WI38 (cell line): ENCODE measurements at regions not wholly inside any gene's neighbourhood (a gene's known extent, or its start where the extent isn't known, plus 50 kb on each side); places are given as distances from the start of the nearest gene placed in this dataset.

Source experiments
- H3K4me3 ChIP-seq: 2 replicates; pipeline ENCODE4 v1.5.1; 2011; ENCODE audit warnings: low read depth, mild to moderate bottlenecking, control low read depth, low read length
- TF ChIP-seq, protein P1 (sequence below): IDR thresholded peaks from 2 replicates; pipeline ENCODE4 v1.5.1; 2012; ENCODE audit warnings: low read depth, mild to moderate bottlenecking, control low read depth, low read length

DNA sequence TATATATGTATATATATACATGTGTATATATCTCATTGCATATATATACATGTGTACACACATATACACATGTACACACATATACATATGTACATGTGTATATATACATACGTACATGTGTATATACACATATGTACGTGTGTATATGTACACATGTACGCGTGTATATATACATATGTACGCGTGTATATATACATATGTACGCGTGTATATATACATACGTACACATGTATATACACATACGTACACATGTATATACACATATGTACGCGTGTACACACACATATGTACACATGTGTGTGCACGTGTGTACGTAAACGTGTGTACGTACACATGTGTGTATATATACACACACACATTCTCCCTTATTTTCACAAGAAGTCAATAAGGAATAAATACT lies 141.6 kb upstream of the TMCC3 start:
- TF ChIP-seq, protein P1, sequence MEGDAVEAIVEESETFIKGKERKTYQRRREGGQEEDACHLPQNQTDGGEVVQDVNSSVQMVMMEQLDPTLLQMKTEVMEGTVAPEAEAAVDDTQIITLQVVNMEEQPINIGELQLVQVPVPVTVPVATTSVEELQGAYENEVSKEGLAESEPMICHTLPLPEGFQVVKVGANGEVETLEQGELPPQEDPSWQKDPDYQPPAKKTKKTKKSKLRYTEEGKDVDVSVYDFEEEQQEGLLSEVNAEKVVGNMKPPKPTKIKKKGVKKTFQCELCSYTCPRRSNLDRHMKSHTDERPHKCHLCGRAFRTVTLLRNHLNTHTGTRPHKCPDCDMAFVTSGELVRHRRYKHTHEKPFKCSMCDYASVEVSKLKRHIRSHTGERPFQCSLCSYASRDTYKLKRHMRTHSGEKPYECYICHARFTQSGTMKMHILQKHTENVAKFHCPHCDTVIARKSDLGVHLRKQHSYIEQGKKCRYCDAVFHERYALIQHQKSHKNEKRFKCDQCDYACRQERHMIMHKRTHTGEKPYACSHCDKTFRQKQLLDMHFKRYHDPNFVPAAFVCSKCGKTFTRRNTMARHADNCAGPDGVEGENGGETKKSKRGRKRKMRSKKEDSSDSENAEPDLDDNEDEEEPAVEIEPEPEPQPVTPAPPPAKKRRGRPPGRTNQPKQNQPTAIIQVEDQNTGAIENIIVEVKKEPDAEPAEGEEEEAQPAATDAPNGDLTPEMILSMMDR, result no peak
- H3K4me3 ChIP-seq, result no peak overlapping the region

DNA sequence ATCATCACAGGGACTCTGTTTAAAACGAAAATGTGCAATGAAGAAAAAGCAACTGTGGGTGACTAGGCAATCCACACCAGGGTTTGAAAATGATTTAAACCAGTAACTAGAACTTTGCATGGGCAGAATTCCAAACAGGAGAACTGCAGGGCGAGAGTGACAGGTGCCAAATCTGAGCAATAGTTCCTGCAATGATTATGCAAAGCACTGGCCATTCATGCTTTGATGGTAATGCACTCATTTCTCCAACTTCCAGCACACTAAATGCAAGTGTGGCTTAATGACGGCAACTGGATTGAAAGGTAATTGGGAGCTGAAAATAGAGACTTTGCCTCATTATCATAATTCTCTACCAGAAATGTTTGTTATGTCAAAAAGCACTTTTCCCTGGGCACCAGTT lies 140.5 kb upstream of the TMCC3 start:
- TF ChIP-seq, protein P1, result no peak
- H3K4me3 ChIP-seq, result no peak overlapping the region

- TF ChIP-seq, protein P1, result no peak
- no peak overlapping the region for H3K4me3 ChIP-seq
Measured at GRCh38 chr12:94790370-94790769, 140.0 kb upstream of the TMCC3 start.

DNA sequence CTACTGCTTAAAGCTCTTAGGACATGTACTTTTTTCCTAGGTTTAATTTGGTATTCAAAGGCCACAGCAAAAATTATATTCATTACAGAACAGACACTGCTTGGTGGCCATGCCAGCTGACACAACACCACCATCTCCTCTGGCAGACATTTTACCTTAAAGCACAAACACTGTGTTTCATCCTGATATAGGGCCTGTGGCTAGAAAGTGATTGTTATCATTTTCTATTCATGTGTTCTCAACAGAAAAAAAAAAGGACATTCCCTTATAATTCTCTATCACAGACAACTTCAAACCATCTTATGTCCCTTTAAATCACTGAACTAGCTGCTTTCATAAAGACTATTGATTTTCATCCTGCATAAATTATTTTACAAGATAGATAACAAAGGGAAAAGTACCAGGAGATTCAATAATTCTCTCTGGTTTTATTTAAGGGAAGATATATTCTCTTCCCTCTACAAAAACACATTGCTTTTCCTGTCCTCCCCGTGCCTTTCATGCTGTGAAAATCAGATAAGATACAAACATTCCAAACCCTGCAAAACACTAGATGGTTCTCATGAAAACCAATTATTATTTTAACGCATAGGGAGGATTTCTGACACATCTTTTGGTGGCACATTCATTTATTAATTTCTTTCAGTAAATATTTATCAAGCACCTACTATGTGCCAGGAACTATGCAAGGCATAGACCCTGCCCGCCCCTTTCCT lies 139.3 kb upstream of the TMCC3 start:
- TF ChIP-seq, protein P1, result no peak
- no peak overlapping the region for H3K4me3 ChIP-seq

GRCh38 chr12:94788298-94788697 lies 137.9 kb upstream of the TMCC3 start:
- H3K4me3 ChIP-seq, result no peak overlapping the region
- TF ChIP-seq, protein P1, result no peak

GRCh38 chr12:94786906-94787305 lies 136.5 kb upstream of the TMCC3 start:
- no peak overlapping the region for H3K4me3 ChIP-seq
- TF ChIP-seq, protein P1, result no peak

DNA sequence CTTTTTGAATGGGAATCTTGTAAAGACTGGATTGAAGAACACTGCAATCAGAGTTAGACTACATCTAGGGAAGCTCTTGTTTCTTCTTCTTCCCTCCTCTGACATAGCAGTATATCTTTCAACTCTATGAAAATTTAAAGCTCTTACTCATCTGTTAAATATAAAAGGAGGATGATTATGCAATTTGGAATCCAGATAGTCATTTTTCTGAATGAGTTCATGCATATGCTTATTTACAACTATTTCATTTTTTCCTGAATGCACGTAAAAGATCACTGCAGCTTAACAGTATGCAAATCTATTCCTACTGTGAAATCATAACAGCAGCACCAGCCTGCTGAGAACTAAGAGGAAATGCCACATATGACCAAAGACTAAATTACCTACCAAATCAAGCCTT lies 133.5 kb upstream of the TMCC3 start:
- H3K4me3 ChIP-seq, result no peak overlapping the region
- TF ChIP-seq, protein P1, result no peak
